ENCODE measurements at regions not wholly inside any gene's neighbourhood (a gene's known extent, or its start where the extent isn't known, plus 50 kb on each side); places are given as distances from the start of the nearest gene placed in this dataset.

- BruUV-seq (replicated peaks), result no TSS peak
- ChIA-PET RAD21 (ENCODE audit: low non-redundant PET in 1 of 2, low total read pairs in 2 of 2, uncharacterized antibody in 2 of 2, unreplicated experiment in 2 of 2) (no interaction called here), POLR2A (no interaction called here), CTCF (no interaction called here)
- Histone ChIP-seq H3K27ac (ENCODE audit: low read depth, low read length) (no peak overlapping the region), H3K79me2 (ENCODE audit: insufficient read depth, low read length) (no peaks in the 10 kb centered on the region), H3K36me3 (ENCODE audit: control insufficient read depth in 1 of 2, insufficient read depth in 2 of 2, low read length in 2 of 2) (no peaks in the 10 kb centered on the region), H3K9me3 (ENCODE audit: control insufficient read depth in 1 of 2, insufficient read depth in 1 of 2, low read depth in 1 of 2, low read length in 2 of 2) (peaks cover 10 to 13% of the 10 kb centered on the region in 2 experiments; a peak in 2 of 4 replicates), H4K20me1 (ENCODE audit: insufficient read depth) (no peaks in the 10 kb centered on the region), H3K4me2 (ENCODE audit: low read length) (no peak overlapping the region), H3K9ac (ENCODE audit: low read length) (no peak overlapping the region), H3K4me1 (ENCODE audit: control insufficient read depth in 1 of 2, insufficient read depth in 2 of 2, low read length in 2 of 2) (no peaks in the 10 kb centered on the region), H2AFZ (ENCODE audit: low read depth, low read length, poor library complexity, severe bottlenecking) (no peak overlapping the region), H3K4me3 (replicated peaks in 1 of 2; ENCODE audit: low read depth in 1 of 2, low read length in 2 of 2) (no peak overlapping the region), H3K27me3 (ENCODE audit: insufficient read depth, low read length) (no peaks in the 10 kb centered on the region), H3K9me2 (ENCODE audit: insufficient read depth) (no peaks in the 10 kb centered on the region)
- ATAC-seq (no peak), DNase-seq (ENCODE audit: low read depth, low spot score) (no peak)
- intact Hi-C loops (cut with micrococcal nuclease), result no loop called here
- no peak for TF ChIP-seq SP1 (IDR thresholded peaks at IDR 0.05; ENCODE audit: low read depth)
- no peak for TF ChIP-seq CEBPB (IDR thresholded peaks at IDR 0.05; ENCODE audit: low read depth)
- TF ChIP-seq ZBTB33 (IDR thresholded peaks at IDR 0.05; ENCODE audit: extremely low read depth, insufficient replicate concordance, low read length), result no peak
- TF ChIP-seq CTCF (IDR thresholded peaks at IDR 0.05 in 2 of 3, conservative IDR thresholded peaks at IDR 0.05 in 1 of 3; ENCODE audit: borderline replicate concordance in 1 of 3, insufficient read depth in 1 of 3, low read depth in 2 of 3, low read length in 2 of 3), result no peak
- TF ChIP-seq JUND (IDR thresholded peaks at IDR 0.05), result no peak
- TF ChIP-seq POLR2A (IDR thresholded peaks at IDR 0.05; ENCODE audit: borderline replicate concordance, extremely low read depth, insufficient read depth, insufficient read length), result no peak
- TF ChIP-seq ZFX (IDR thresholded peaks at IDR 0.05), result no peak
- TF ChIP-seq SRF (IDR thresholded peaks at IDR 0.05; ENCODE audit: low read depth), result no peak
- no peak for TF ChIP-seq CBX3 (IDR thresholded peaks at IDR 0.05; ENCODE audit: low read depth)
- no peak for TF ChIP-seq POLR2AphosphoS5 (IDR thresholded peaks at IDR 0.05; ENCODE audit: low read depth, low read length)
- no peak for TF ChIP-seq ZNF274 (IDR thresholded peaks at IDR 0.05; ENCODE audit: low read depth, low read length)
- TF ChIP-seq REST (IDR thresholded peaks at IDR 0.05; ENCODE audit: low read depth), result no peak
- no peak for TF ChIP-seq EZH2phosphoT487 (IDR thresholded peaks at IDR 0.05; ENCODE audit: borderline replicate concordance)
- TF ChIP-seq SIN3A (IDR thresholded peaks at IDR 0.05; ENCODE audit: low read depth), result no peak
- TF ChIP-seq EGR1 (IDR thresholded peaks at IDR 0.05; ENCODE audit: low read depth), result no peak
- TF ChIP-seq ATF3 (IDR thresholded peaks at IDR 0.05), result no peak
- no peak for TF ChIP-seq TCF7L2 (IDR thresholded peaks at IDR 0.05; ENCODE audit: borderline replicate concordance, extremely low read depth, insufficient read depth, insufficient read length)
- TF ChIP-seq EZH2 (IDR thresholded peaks at IDR 0.05), result no peak
- no peak for TF ChIP-seq YY1 (IDR thresholded peaks at IDR 0.05; ENCODE audit: extremely low read depth, insufficient replicate concordance, low read depth, low read length)
- no peak for TF ChIP-seq RAD21 (IDR thresholded peaks at IDR 0.05; ENCODE audit: low read depth)
Measured at GRCh38 chr16:51544851-51545467, 393.9 kb upstream of the SALL1 start.
